Neural cell (in vitro differentiated cells): ENCODE measurements at regions not wholly inside any gene's neighbourhood (a gene's known extent, or its start where the extent isn't known, plus 50 kb on each side); places are given as distances from the start of the nearest gene placed in this dataset.

Experiments
- CTCF ChIP-seq: fragments of 450-650 bp; IDR thresholded peaks from 2 replicates; pipeline ENCODE4 v1.5.1; 2014; ENCODE audit warnings: antibody characterized with exemption, mild to moderate bottlenecking, moderate library complexity; ENCODE audit not compliant: poor library complexity, severe bottlenecking
- EP300 ChIP-seq: fragments of 450-650 bp; conservative IDR thresholded peaks from 2 replicates; pipeline ENCODE4 v1.6.1; 2014; ENCODE audit warnings: antibody characterized with exemption, mild to moderate bottlenecking, moderate library complexity; ENCODE audit not compliant: poor library complexity, severe bottlenecking
- EZH2 ChIP-seq: fragments of 200-600, 300-800 bp; shearing (Covaris generic), sonication (generic); IDR thresholded peaks from 2 replicates; pipeline ENCODE4 v1.6.1; 2014; ENCODE audit warnings: antibody characterized with exemption, low read length, borderline replicate concordance, mild to moderate bottlenecking; ENCODE audit not compliant: insufficient read depth, poor library complexity, severe bottlenecking
- POLR2AphosphoS5 ChIP-seq: IDR thresholded peaks from 2 replicates; pipeline ENCODE4 v1.6.1; 2012
- RAD21 ChIP-seq: fragments of 450-650 bp; conservative IDR thresholded peaks from 2 replicates; pipeline ENCODE4 v1.6.1; 2014; ENCODE audit warnings: antibody characterized with exemption, mild to moderate bottlenecking, moderate library complexity

GRCh38 chr4:181420950-181421349 lies 822.3 kb upstream of the TENM3 start:
- TF ChIP-seq CTCF (no peak), EZH2 (no peak), EP300 (no peak), RAD21 (no peak), POLR2AphosphoS5 (no peak)
